Fibroblast of lung (primary cell): ENCODE measurements at regions not wholly inside any gene's neighbourhood (a gene's known extent, or its start where the extent isn't known, plus 50 kb on each side); places are given as distances from the start of the nearest gene placed in this dataset.

ENCODE experiments used
- EZH2 ChIP-seq: IDR thresholded peaks from 2 replicates; pipeline ENCODE4 v1.5.1; 2012; ENCODE audit warnings: low read length, control low read depth, mild to moderate bottlenecking; ENCODE audit errors: missing control alignments
- TF ChIP-seq, protein P1 (sequence below), 2 donors: IDR thresholded peaks in 1 of 2; conservative IDR thresholded peaks in 1 of 2; 1 replicate in 1 of 2; 2 replicates in 1 of 2; pipeline ENCODE4 v1.5.1; 2011 to 2012; ENCODE audit warnings: low read length in 2 of 2, control low read depth in 1 of 2, inconsistent platforms in 1 of 2, low read depth in 1 of 2, mild to moderate bottlenecking in 1 of 2

DNA sequence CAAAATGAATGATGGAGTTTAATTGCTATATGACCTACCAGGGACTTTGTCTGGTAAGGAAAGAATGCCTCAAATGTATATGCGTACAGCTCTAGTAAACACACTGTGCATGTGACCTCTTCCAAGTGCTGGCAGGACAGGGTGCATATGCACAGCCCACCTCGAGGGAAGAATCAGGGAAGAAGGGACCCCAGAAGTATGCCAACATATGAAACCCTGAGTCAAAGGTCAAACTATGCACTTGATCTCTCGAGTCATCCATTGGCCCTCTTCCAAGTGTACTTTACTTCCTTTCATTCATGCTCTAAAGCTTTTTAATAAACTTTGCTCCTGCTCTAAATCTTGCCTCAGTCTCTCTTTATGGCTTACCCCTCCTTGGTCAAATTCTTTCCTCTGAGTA lies 804.6 kb upstream of the COX7C start:
- TF ChIP-seq, protein P1, sequence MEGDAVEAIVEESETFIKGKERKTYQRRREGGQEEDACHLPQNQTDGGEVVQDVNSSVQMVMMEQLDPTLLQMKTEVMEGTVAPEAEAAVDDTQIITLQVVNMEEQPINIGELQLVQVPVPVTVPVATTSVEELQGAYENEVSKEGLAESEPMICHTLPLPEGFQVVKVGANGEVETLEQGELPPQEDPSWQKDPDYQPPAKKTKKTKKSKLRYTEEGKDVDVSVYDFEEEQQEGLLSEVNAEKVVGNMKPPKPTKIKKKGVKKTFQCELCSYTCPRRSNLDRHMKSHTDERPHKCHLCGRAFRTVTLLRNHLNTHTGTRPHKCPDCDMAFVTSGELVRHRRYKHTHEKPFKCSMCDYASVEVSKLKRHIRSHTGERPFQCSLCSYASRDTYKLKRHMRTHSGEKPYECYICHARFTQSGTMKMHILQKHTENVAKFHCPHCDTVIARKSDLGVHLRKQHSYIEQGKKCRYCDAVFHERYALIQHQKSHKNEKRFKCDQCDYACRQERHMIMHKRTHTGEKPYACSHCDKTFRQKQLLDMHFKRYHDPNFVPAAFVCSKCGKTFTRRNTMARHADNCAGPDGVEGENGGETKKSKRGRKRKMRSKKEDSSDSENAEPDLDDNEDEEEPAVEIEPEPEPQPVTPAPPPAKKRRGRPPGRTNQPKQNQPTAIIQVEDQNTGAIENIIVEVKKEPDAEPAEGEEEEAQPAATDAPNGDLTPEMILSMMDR (conservative IDR thresholded peaks at IDR 0.05 in 1 of 2, IDR thresholded peaks at IDR 0.05 in 1 of 2; ENCODE audit: low read depth in 1 of 2, low read length in 2 of 2), result no peak
- no peak for TF ChIP-seq EZH2
